Astrocyte (in vitro differentiated cells and primary cell): ENCODE measurements at regions not wholly inside any gene's neighbourhood (a gene's known extent, or its start where the extent isn't known, plus 50 kb on each side); places are given as distances from the start of the nearest gene placed in this dataset.

Source experiments
- DNase-seq: peaks from one replicate; pipeline ENCODE4 v3.0.0-alpha.2; 2010; ENCODE audit warnings: low read depth
- FAIRE-seq: peaks from 2 replicates; lab custom pipeline; 2011; peaks lifted over from hg19 to GRCh38; lab: Jason Lieb, UNC
- H2AFZ ChIP-seq: 2 replicates; pipeline ENCODE4 v1.6.0; 2012; ENCODE audit warnings: low read depth, low read length, inconsistent platforms
- H3K27ac ChIP-seq: 2 replicates; pipeline ENCODE4 v1.5.1; 2011; ENCODE audit warnings: low read depth, low read length, inconsistent platforms
- H3K27me3 ChIP-seq: 2 replicates; pipeline ENCODE4 v1.6.0; 2011; ENCODE audit warnings: low read length, inconsistent platforms; ENCODE audit not compliant: insufficient read depth
- H3K36me3 ChIP-seq: 2 replicates; pipeline ENCODE4 v1.5.1; 2011; ENCODE audit warnings: low read length, inconsistent platforms; ENCODE audit not compliant: insufficient read depth
- H3K4me1 ChIP-seq: 2 replicates; pipeline ENCODE4 v1.5.1; 2011; ENCODE audit warnings: low read length, inconsistent platforms; ENCODE audit not compliant: insufficient read depth
- H3K4me2 ChIP-seq: 2 replicates; pipeline ENCODE4 v1.6.0; 2012; ENCODE audit warnings: low read length, inconsistent platforms
- H3K4me3 ChIP-seq: 2 replicates; pipeline ENCODE4 v1.5.1; 2011; ENCODE audit warnings: low read depth, mild to moderate bottlenecking, low read length, inconsistent platforms; ENCODE audit not compliant: insufficient read depth
- H3K79me2 ChIP-seq: 2 replicates; pipeline ENCODE4 v1.6.0; 2012; ENCODE audit warnings: mild to moderate bottlenecking, low read length, inconsistent platforms; ENCODE audit not compliant: insufficient read depth
- H3K9ac ChIP-seq: 2 replicates; pipeline ENCODE4 v1.6.0; 2012; ENCODE audit warnings: mild to moderate bottlenecking, low read length, inconsistent platforms
- H3K9me3 ChIP-seq: 2 replicates; pipeline ENCODE4 v1.5.1; 2012; ENCODE audit warnings: low read depth, mild to moderate bottlenecking, low read length, inconsistent platforms; ENCODE audit not compliant: insufficient read depth
- H4K20me1 ChIP-seq: 2 replicates; pipeline ENCODE4 v1.6.0; 2012; ENCODE audit warnings: low read length, inconsistent platforms; ENCODE audit not compliant: insufficient read depth
- H3K27ac Mint-ChIP-seq: one replicate; pipeline ENCODE4 v1.8.0; 2021; ENCODE audit warnings: mild to moderate bottlenecking, mixed read lengths; ENCODE audit not compliant: unreplicated experiment
- H3K27me3 Mint-ChIP-seq: one replicate; pipeline ENCODE4 v1.8.0; 2021; ENCODE audit warnings: low read depth, mixed read lengths; ENCODE audit not compliant: unreplicated experiment
- H3K36me3 Mint-ChIP-seq: one replicate; pipeline ENCODE4 v1.8.0; 2021; ENCODE audit warnings: low read depth, mixed read lengths; ENCODE audit not compliant: unreplicated experiment
- H3K4me1 Mint-ChIP-seq: one replicate; pipeline ENCODE4 v1.8.0; 2021; ENCODE audit warnings: low read depth, mixed read lengths; ENCODE audit not compliant: unreplicated experiment
- H3K4me3 Mint-ChIP-seq: one replicate; pipeline ENCODE4 v1.8.0; 2021; ENCODE audit warnings: mild to moderate bottlenecking, moderate library complexity, mixed read lengths; ENCODE audit not compliant: unreplicated experiment
- H3K9me3 Mint-ChIP-seq: one replicate; pipeline ENCODE4 v1.8.0; 2021; ENCODE audit warnings: mild to moderate bottlenecking, mixed read lengths; ENCODE audit not compliant: unreplicated experiment
- EZH2 ChIP-seq: IDR thresholded peaks from 2 replicates; pipeline ENCODE4 v1.6.1; 2012; ENCODE audit warnings: mild to moderate bottlenecking, low read length, inconsistent platforms; ENCODE audit not compliant: insufficient read depth
- TF ChIP-seq, protein P1 (sequence below): IDR thresholded peaks from 2 replicates; pipeline ENCODE4 v1.5.1; 2011; ENCODE audit warnings: low read depth, mild to moderate bottlenecking, inconsistent platforms, low read length, moderate library complexity; ENCODE audit not compliant: insufficient read depth

DNA sequence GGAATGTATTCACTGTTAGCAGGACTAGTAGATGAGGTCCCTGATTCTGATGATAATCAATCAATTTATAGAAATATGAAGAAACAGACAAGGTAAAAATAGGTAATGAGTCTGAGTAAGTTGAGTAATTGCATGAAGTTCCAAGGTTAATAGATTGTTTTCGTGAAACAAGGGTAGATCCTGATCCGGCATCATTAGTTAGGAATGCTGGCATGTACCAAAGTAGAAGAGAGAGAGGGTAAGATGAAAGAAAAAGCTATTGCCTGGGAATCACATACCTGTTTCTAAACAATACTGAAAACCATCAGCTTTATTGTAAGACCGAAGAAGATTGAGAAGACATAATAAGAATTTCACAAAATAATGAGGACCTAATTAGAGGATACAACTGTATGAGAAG, 118.1 kb upstream of the ARPP21 start:
- Histone ChIP-seq H3K79me2 (no peaks in the 10 kb centered on the region), H3K36me3 (no peaks in the 10 kb centered on the region), H3K27me3 (no peaks in the 10 kb centered on the region), H3K27ac (no peak overlapping the region), H2AFZ (no peak overlapping the region), H3K4me3 (no peak overlapping the region), H3K9ac (no peak overlapping the region), H3K4me1 (no peaks in the 10 kb centered on the region), H4K20me1 (no peaks in the 10 kb centered on the region), H3K9me3 (no peaks in the 10 kb centered on the region), H3K4me2 (no peak overlapping the region)
- TF ChIP-seq, protein P1, sequence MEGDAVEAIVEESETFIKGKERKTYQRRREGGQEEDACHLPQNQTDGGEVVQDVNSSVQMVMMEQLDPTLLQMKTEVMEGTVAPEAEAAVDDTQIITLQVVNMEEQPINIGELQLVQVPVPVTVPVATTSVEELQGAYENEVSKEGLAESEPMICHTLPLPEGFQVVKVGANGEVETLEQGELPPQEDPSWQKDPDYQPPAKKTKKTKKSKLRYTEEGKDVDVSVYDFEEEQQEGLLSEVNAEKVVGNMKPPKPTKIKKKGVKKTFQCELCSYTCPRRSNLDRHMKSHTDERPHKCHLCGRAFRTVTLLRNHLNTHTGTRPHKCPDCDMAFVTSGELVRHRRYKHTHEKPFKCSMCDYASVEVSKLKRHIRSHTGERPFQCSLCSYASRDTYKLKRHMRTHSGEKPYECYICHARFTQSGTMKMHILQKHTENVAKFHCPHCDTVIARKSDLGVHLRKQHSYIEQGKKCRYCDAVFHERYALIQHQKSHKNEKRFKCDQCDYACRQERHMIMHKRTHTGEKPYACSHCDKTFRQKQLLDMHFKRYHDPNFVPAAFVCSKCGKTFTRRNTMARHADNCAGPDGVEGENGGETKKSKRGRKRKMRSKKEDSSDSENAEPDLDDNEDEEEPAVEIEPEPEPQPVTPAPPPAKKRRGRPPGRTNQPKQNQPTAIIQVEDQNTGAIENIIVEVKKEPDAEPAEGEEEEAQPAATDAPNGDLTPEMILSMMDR = no peak
- no peak for TF ChIP-seq EZH2
- no peaks in the 10 kb centered on the region for H3K36me3 Mint-ChIP-seq
- no peak for FAIRE-seq
- H3K4me3 Mint-ChIP-seq = no peak overlapping the region
- H3K4me1 Mint-ChIP-seq = peaks cover 22% of the 10 kb centered on the region
- no peak for DNase-seq
- H3K27ac Mint-ChIP-seq = no peak overlapping the region
- peaks cover 11% of the 10 kb centered on the region for H3K9me3 Mint-ChIP-seq
- H3K27me3 Mint-ChIP-seq = no peaks in the 10 kb centered on the region

DNA sequence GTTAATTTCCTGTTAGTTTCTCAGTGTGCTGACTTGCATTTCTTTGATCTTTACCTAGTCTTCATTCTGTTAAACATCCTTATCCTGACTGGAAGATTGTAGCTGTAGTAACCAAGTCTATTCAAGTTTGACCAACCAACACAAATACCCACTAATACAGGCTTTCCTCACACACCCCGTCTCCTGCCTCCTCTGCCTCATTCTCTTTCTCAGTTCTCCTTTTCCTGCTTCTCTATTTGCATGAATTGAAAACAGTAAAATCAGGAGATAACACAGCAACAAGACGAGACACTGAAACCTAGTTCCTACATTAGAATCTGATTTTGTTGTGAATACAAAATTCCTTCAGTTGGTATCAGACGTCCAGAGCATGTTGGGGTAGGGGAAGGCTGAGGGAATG, 116.9 kb upstream of the ARPP21 start:
- Histone ChIP-seq H3K27me3 (no peaks in the 10 kb centered on the region), H4K20me1 (no peaks in the 10 kb centered on the region), H3K4me3 (no peak overlapping the region), H3K9me3 (no peaks in the 10 kb centered on the region), H3K79me2 (no peaks in the 10 kb centered on the region), H2AFZ (no peak overlapping the region), H3K9ac (no peak overlapping the region), H3K36me3 (no peaks in the 10 kb centered on the region), H3K4me1 (no peaks in the 10 kb centered on the region), H3K27ac (no peak overlapping the region), H3K4me2 (no peak overlapping the region)
- H3K9me3 Mint-ChIP-seq = peaks cover 9% of the 10 kb centered on the region
- FAIRE-seq = no peak
- no peak overlapping the region for H3K27ac Mint-ChIP-seq
- no peaks in the 10 kb centered on the region for H3K36me3 Mint-ChIP-seq
- no peaks in the 10 kb centered on the region for H3K27me3 Mint-ChIP-seq
- H3K4me1 Mint-ChIP-seq = peaks cover 22% of the 10 kb centered on the region
- H3K4me3 Mint-ChIP-seq = no peak overlapping the region
- TF ChIP-seq EZH2 = no peak
- TF ChIP-seq, protein P1 = no peak
- no peak for DNase-seq

DNA sequence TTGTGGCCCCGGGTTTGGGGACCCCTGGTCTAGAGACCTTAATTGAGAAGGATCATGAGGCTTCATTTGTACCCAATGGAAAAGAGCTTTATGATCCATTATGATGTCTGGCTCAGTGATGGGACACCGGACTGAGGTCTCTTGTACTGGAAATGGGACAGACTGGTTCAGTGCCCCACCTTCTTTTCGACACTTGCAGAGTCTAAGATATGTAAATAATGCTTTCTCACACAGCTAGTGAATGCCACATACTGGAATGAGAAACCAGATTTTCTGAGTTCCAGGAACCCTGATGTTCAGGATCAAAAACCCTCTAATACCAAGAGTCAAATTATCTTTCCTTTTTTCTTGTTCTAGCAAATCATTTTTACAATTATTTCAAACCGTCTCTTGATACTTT, 116.3 kb upstream of the ARPP21 start:
- peak overlapping the region; percentile 68 for H3K27ac Mint-ChIP-seq
- H3K4me3 Mint-ChIP-seq = no peak overlapping the region
- H3K9me3 Mint-ChIP-seq = peaks cover 6% of the 10 kb centered on the region
- Histone ChIP-seq H3K4me2 (no peak overlapping the region), H3K4me3 (no peak overlapping the region), H3K79me2 (no peaks in the 10 kb centered on the region), H2AFZ (peak overlapping the region; percentile 8), H4K20me1 (no peaks in the 10 kb centered on the region), H3K27ac (no peak overlapping the region), H3K4me1 (no peaks in the 10 kb centered on the region), H3K36me3 (no peaks in the 10 kb centered on the region), H3K27me3 (no peaks in the 10 kb centered on the region), H3K9me3 (no peaks in the 10 kb centered on the region), H3K9ac (no peak overlapping the region)
- peaks cover 22% of the 10 kb centered on the region for H3K4me1 Mint-ChIP-seq
- H3K36me3 Mint-ChIP-seq = no peaks in the 10 kb centered on the region
- no peak for DNase-seq
- FAIRE-seq = no peak
- H3K27me3 Mint-ChIP-seq = no peaks in the 10 kb centered on the region
- TF ChIP-seq, protein P1 = no peak
- no peak for TF ChIP-seq EZH2
